Astrocyte (in vitro differentiated cells and primary cell): ENCODE measurements at regions not wholly inside any gene's neighbourhood (a gene's known extent, or its start where the extent isn't known, plus 50 kb on each side); places are given as distances from the start of the nearest gene placed in this dataset.
"Not testable (repeated sequence)": the region's sequence is repeated elsewhere in the genome, so short reads cannot be mapped to it uniquely, and the experiment has no call there.

Experiments
- DNase-seq: peaks from one replicate; pipeline ENCODE4 v3.0.0-alpha.2; 2010; ENCODE audit warnings: low read depth
- FAIRE-seq: peaks from 2 replicates; lab custom pipeline; 2011; peaks lifted over from hg19 to GRCh38; lab: Jason Lieb, UNC
- H2AFZ ChIP-seq: 2 replicates; pipeline ENCODE4 v1.6.0; 2012; ENCODE audit warnings: low read depth, low read length, inconsistent platforms
- H3K27ac ChIP-seq: 2 replicates; pipeline ENCODE4 v1.5.1; 2011; ENCODE audit warnings: low read depth, low read length, inconsistent platforms
- H3K27me3 ChIP-seq: 2 replicates; pipeline ENCODE4 v1.6.0; 2011; ENCODE audit warnings: low read length, inconsistent platforms; ENCODE audit not compliant: insufficient read depth
- H3K36me3 ChIP-seq: 2 replicates; pipeline ENCODE4 v1.5.1; 2011; ENCODE audit warnings: low read length, inconsistent platforms; ENCODE audit not compliant: insufficient read depth
- H3K4me1 ChIP-seq: 2 replicates; pipeline ENCODE4 v1.5.1; 2011; ENCODE audit warnings: low read length, inconsistent platforms; ENCODE audit not compliant: insufficient read depth
- H3K4me2 ChIP-seq: 2 replicates; pipeline ENCODE4 v1.6.0; 2012; ENCODE audit warnings: low read length, inconsistent platforms
- H3K4me3 ChIP-seq: 2 replicates; pipeline ENCODE4 v1.5.1; 2011; ENCODE audit warnings: low read depth, mild to moderate bottlenecking, low read length, inconsistent platforms; ENCODE audit not compliant: insufficient read depth
- H3K79me2 ChIP-seq: 2 replicates; pipeline ENCODE4 v1.6.0; 2012; ENCODE audit warnings: mild to moderate bottlenecking, low read length, inconsistent platforms; ENCODE audit not compliant: insufficient read depth
- H3K9ac ChIP-seq: 2 replicates; pipeline ENCODE4 v1.6.0; 2012; ENCODE audit warnings: mild to moderate bottlenecking, low read length, inconsistent platforms
- H3K9me3 ChIP-seq: 2 replicates; pipeline ENCODE4 v1.5.1; 2012; ENCODE audit warnings: low read depth, mild to moderate bottlenecking, low read length, inconsistent platforms; ENCODE audit not compliant: insufficient read depth
- H4K20me1 ChIP-seq: 2 replicates; pipeline ENCODE4 v1.6.0; 2012; ENCODE audit warnings: low read length, inconsistent platforms; ENCODE audit not compliant: insufficient read depth
- H3K27ac Mint-ChIP-seq: one replicate; pipeline ENCODE4 v1.8.0; 2021; ENCODE audit warnings: mild to moderate bottlenecking, mixed read lengths; ENCODE audit not compliant: unreplicated experiment
- H3K27me3 Mint-ChIP-seq: one replicate; pipeline ENCODE4 v1.8.0; 2021; ENCODE audit warnings: low read depth, mixed read lengths; ENCODE audit not compliant: unreplicated experiment
- H3K36me3 Mint-ChIP-seq: one replicate; pipeline ENCODE4 v1.8.0; 2021; ENCODE audit warnings: low read depth, mixed read lengths; ENCODE audit not compliant: unreplicated experiment
- H3K4me1 Mint-ChIP-seq: one replicate; pipeline ENCODE4 v1.8.0; 2021; ENCODE audit warnings: low read depth, mixed read lengths; ENCODE audit not compliant: unreplicated experiment
- H3K4me3 Mint-ChIP-seq: one replicate; pipeline ENCODE4 v1.8.0; 2021; ENCODE audit warnings: mild to moderate bottlenecking, moderate library complexity, mixed read lengths; ENCODE audit not compliant: unreplicated experiment
- H3K9me3 Mint-ChIP-seq: one replicate; pipeline ENCODE4 v1.8.0; 2021; ENCODE audit warnings: mild to moderate bottlenecking, mixed read lengths; ENCODE audit not compliant: unreplicated experiment

GRCh38 chr21:9246010-9246409 is 1275.4 kb upstream of the TPTE start:
- H3K9me3 ChIP-seq = peaks cover 19% of the 10 kb centered on the region
- H3K9ac ChIP-seq, H3K79me2 ChIP-seq, H2AFZ ChIP-seq, H3K4me2 ChIP-seq, H3K4me3 ChIP-seq, H3K27me3 Mint-ChIP-seq, H3K27ac Mint-ChIP-seq, H3K4me1 ChIP-seq, FAIRE-seq, H3K4me3 Mint-ChIP-seq, H3K27me3 ChIP-seq, H3K27ac ChIP-seq, H3K4me1 Mint-ChIP-seq, H4K20me1 ChIP-seq, DNase-seq, H3K36me3 ChIP-seq, H3K36me3 Mint-ChIP-seq: not testable (repeated sequence)
- H3K9me3 Mint-ChIP-seq = peaks cover 24% of the 10 kb centered on the region

- not testable (repeated sequence) for H3K27ac Mint-ChIP-seq
These were observed 1274.7 kb upstream of the TPTE start for GRCh38 chr21:9246481-9247289.

GRCh38 chr21:9247290-9247613 is 1274.1 kb upstream of the TPTE start:
- peaks cover 24% of the 10 kb centered on the region for H3K9me3 Mint-ChIP-seq
- not testable (repeated sequence) for H3K9ac ChIP-seq, H3K4me1 Mint-ChIP-seq, H3K36me3 Mint-ChIP-seq, H3K27me3 Mint-ChIP-seq, H3K4me3 ChIP-seq, H3K4me1 ChIP-seq, H3K4me2 ChIP-seq, H3K36me3 ChIP-seq, FAIRE-seq, H3K79me2 ChIP-seq, H4K20me1 ChIP-seq, H3K27ac Mint-ChIP-seq, H3K27ac ChIP-seq, H3K27me3 ChIP-seq, DNase-seq, H2AFZ ChIP-seq, H3K4me3 Mint-ChIP-seq
- peaks cover 19% of the 10 kb centered on the region for H3K9me3 ChIP-seq

More at GRCh38 chr21:9246481-9247289, 1274.7 kb upstream of the TPTE start:
- H3K4me1 ChIP-seq, H3K36me3 ChIP-seq, H3K27ac ChIP-seq, H3K4me1 Mint-ChIP-seq, H3K36me3 Mint-ChIP-seq, H4K20me1 ChIP-seq, H3K4me3 ChIP-seq, H3K79me2 ChIP-seq, H3K9ac ChIP-seq, H2AFZ ChIP-seq, H3K27me3 Mint-ChIP-seq, H3K4me2 ChIP-seq, FAIRE-seq, H3K4me3 Mint-ChIP-seq, H3K27me3 ChIP-seq: not testable (repeated sequence)
- peaks cover 24% of the 10 kb centered on the region for H3K9me3 Mint-ChIP-seq
- peak; percentile 5 for DNase-seq
- H3K9me3 ChIP-seq = peaks cover 19% of the 10 kb centered on the region

- H3K27ac Mint-ChIP-seq, H3K4me3 Mint-ChIP-seq, FAIRE-seq, H4K20me1 ChIP-seq, H3K4me1 Mint-ChIP-seq, H3K27ac ChIP-seq, H3K9ac ChIP-seq, H3K27me3 ChIP-seq, H3K36me3 Mint-ChIP-seq, H3K4me1 ChIP-seq, H3K27me3 Mint-ChIP-seq, H3K36me3 ChIP-seq, H3K4me2 ChIP-seq, DNase-seq, H3K4me3 ChIP-seq, H2AFZ ChIP-seq, H3K79me2 ChIP-seq: not testable (repeated sequence)
- H3K9me3 ChIP-seq = peaks cover 19% of the 10 kb centered on the region
- H3K9me3 Mint-ChIP-seq = peaks cover 24% of the 10 kb centered on the region
These were observed 1273.6 kb upstream of the TPTE start for GRCh38 chr21:9247616-9248317.
